Suprapubic skin (tissue), 4 donors: ENCODE measurements at regions not wholly inside any gene's neighbourhood (a gene's known extent, or its start where the extent isn't known, plus 50 kb on each side); places are given as distances from the start of the nearest gene placed in this dataset.

Experiments
- DNase-seq, 2 donors: peaks; one replicate each; pipeline ENCODE4 v3.0.0-alpha.2; 2019; ENCODE audit warnings: low spot score in 2 of 2
- H3K27ac ChIP-seq: fragments of 200-600 bp; sonication (generic); one replicate; pipeline ENCODE4 v1.5.1; 2019
- H3K27me3 ChIP-seq: fragments of 200-600 bp; sonication (generic); one replicate; pipeline ENCODE4 v1.5.1; 2019
- H3K36me3 ChIP-seq: fragments of 200-600 bp; sonication (generic); one replicate; pipeline ENCODE4 v1.5.1; 2019
- H3K4me1 ChIP-seq: fragments of 200-600 bp; sonication (generic); one replicate; pipeline ENCODE4 v1.5.1; 2019
- H3K4me3 ChIP-seq: fragments of 200-600 bp; sonication (generic); one replicate; pipeline ENCODE4 v1.5.1; 2019; ENCODE audit warnings: mild to moderate bottlenecking
- H3K9me3 ChIP-seq: fragments of 200-600 bp; sonication (generic); one replicate; pipeline ENCODE4 v1.5.1; 2019
- CTCF ChIP-seq, 2 donors: fragments of 200-600 bp in 1 of 2; fragments of 450-650 bp in 1 of 2; sonication (generic) in 1 of 2; IDR thresholded peaks; one replicate each; pipeline ENCODE4 v1.5.1; 2016 to 2019; ENCODE audit warnings: antibody characterized with exemption in 2 of 2, mild to moderate bottlenecking in 1 of 2, moderate library complexity in 1 of 2
- EP300 ChIP-seq: sonication (generic); formaldehyde crosslinking; IDR thresholded peaks from one replicate; pipeline ENCODE4 v1.6.1; 2017; ENCODE audit warnings: antibody characterized with exemption
- POLR2A ChIP-seq, 2 donors: fragments of 450-650 bp; IDR thresholded peaks; one replicate each; pipeline ENCODE4 v1.6.1; 2017; ENCODE audit warnings: antibody characterized with exemption in 2 of 2, mild to moderate bottlenecking in 2 of 2, moderate library complexity in 2 of 2
- POLR2AphosphoS5 ChIP-seq, 3 donors: sonication (generic); formaldehyde crosslinking; IDR thresholded peaks; one replicate each; pipeline ENCODE4 v1.6.1; 2017; ENCODE audit warnings: antibody characterized with exemption in 3 of 3
- WGBS: methylation state at CpG from one replicate; pipeline ENCODE4 v1.1.5; 2018; 5-methylcytosine and 5-hydroxymethylcytosine counted together

- H3K36me3 ChIP-seq, result no peaks in the 10 kb centered on the region
- DNase-seq, result no peak
- H3K9me3 ChIP-seq, result no peaks in the 10 kb centered on the region
- no peak for TF ChIP-seq EP300
- no peak for TF ChIP-seq POLR2A (IDR thresholded peaks at IDR 0.05)
- H3K27ac ChIP-seq, result no peak overlapping the region
- H3K4me3 ChIP-seq, result no peak overlapping the region
- no peaks in the 10 kb centered on the region for H3K4me1 ChIP-seq
- H3K27me3 ChIP-seq, result no peaks in the 10 kb centered on the region
- 47% methylated on average over 5 of the region's 5 CpGs for WGBS
These were observed 307.9 kb upstream of the SLC35B3 start for GRCh38 chr6:8743170-8743745.

- H3K4me1 ChIP-seq, result no peaks in the 10 kb centered on the region
- WGBS, result 91% methylated on average over 2 of the region's 2 CpGs
- no peak overlapping the region for H3K27ac ChIP-seq
- no peaks in the 10 kb centered on the region for H3K36me3 ChIP-seq
- no peak for TF ChIP-seq POLR2A (IDR thresholded peaks at IDR 0.05)
- TF ChIP-seq EP300, result no peak
- TF ChIP-seq POLR2AphosphoS5 (IDR thresholded peaks at IDR 0.05), result no peak
- no peaks in the 10 kb centered on the region for H3K27me3 ChIP-seq
- DNase-seq, result no peak
- H3K4me3 ChIP-seq, result no peak overlapping the region
- no peaks in the 10 kb centered on the region for H3K9me3 ChIP-seq
These were observed 304.1 kb upstream of the SLC35B3 start for GRCh38 chr6:8739454-8739853.

GRCh38 chr6:8738951-8739350, 303.6 kb upstream of the SLC35B3 start:
- H3K36me3 ChIP-seq, result no peaks in the 10 kb centered on the region
- TF ChIP-seq POLR2AphosphoS5 (IDR thresholded peaks at IDR 0.05) (no peak), POLR2A (IDR thresholded peaks at IDR 0.05) (no peak), CTCF (IDR thresholded peaks at IDR 0.05) (no peak), EP300 (no peak)
- DNase-seq, result no peak
- no peaks in the 10 kb centered on the region for H3K4me1 ChIP-seq
- 82% methylated on average over 2 of the region's 2 CpGs for WGBS
- no peaks in the 10 kb centered on the region for H3K27me3 ChIP-seq
- no peak overlapping the region for H3K4me3 ChIP-seq
- H3K27ac ChIP-seq, result no peak overlapping the region
- no peaks in the 10 kb centered on the region for H3K9me3 ChIP-seq

GRCh38 chr6:8736156-8736895, 301.0 kb upstream of the SLC35B3 start:
- Histone ChIP-seq H3K9me3 (no peaks in the 10 kb centered on the region), H3K36me3 (no peaks in the 10 kb centered on the region), H3K4me1 (no peaks in the 10 kb centered on the region), H3K27ac (no peak overlapping the region), H3K27me3 (no peaks in the 10 kb centered on the region), H3K4me3 (no peak overlapping the region)
- TF ChIP-seq CTCF (IDR thresholded peaks at IDR 0.05), result no peak
- DNase-seq, result no peak
- 67% methylated on average over 7 of the region's 7 CpGs for WGBS

- Histone ChIP-seq H3K4me1 (no peaks in the 10 kb centered on the region), H3K9me3 (no peaks in the 10 kb centered on the region), H3K27me3 (no peaks in the 10 kb centered on the region), H3K36me3 (no peaks in the 10 kb centered on the region), H3K27ac (no peak overlapping the region), H3K4me3 (no peak overlapping the region)
- 87% methylated on average over 5 of the region's 5 CpGs for WGBS
- TF ChIP-seq CTCF (IDR thresholded peaks at IDR 0.05) (no peak), POLR2A (IDR thresholded peaks at IDR 0.05) (no peak), POLR2AphosphoS5 (IDR thresholded peaks at IDR 0.05) (no peak), EP300 (no peak)
- DNase-seq, result no peak
These were observed 298.5 kb upstream of the SLC35B3 start for GRCh38 chr6:8733879-8734278.

GRCh38 chr6:8731874-8732273, 296.5 kb upstream of the SLC35B3 start:
- no peaks in the 10 kb centered on the region for H3K27me3 ChIP-seq
- no peaks in the 10 kb centered on the region for H3K36me3 ChIP-seq
- no peak for DNase-seq
- WGBS, result 71% methylated on average over 2 of the region's 2 CpGs
- H3K4me3 ChIP-seq, result no peak overlapping the region
- TF ChIP-seq CTCF (IDR thresholded peaks at IDR 0.05) (no peak), POLR2AphosphoS5 (IDR thresholded peaks at IDR 0.05) (no peak), POLR2A (IDR thresholded peaks at IDR 0.05) (no peak), EP300 (no peak)
- H3K9me3 ChIP-seq, result no peaks in the 10 kb centered on the region
- no peaks in the 10 kb centered on the region for H3K4me1 ChIP-seq
- no peak overlapping the region for H3K27ac ChIP-seq
